HG03196 (cell line): ENCODE measurements at regions not wholly inside any gene's neighbourhood (a gene's known extent, or its start where the extent isn't known, plus 50 kb on each side); places are given as distances from the start of the nearest gene placed in this dataset.

Experiments used
- ATAC-seq: cut with Tn5 transposase; IDR thresholded peaks from one replicate; pipeline ENCODE4 v1.9.1; 2021; ENCODE audit not compliant: unreplicated experiment

DNA sequence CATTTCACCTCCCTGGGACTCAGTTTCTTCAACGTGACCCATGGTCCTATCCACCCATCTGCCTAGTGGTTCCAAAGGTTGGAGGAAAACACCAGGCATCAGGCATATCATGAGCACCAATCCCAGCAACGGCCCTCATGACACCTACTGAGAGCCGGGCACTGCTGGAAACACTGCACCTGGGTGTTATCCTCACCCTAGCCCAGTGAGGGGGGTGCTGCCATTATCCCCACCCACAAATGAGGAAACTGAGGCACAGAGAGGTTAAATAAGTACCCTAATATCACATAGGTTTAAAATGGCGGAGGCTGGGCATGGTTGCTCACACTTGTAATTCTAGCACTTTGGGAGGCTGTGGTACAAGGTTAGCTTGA, 206.9 kb downstream of the MATN1 start:
- ATAC-seq: no peak

DNA sequence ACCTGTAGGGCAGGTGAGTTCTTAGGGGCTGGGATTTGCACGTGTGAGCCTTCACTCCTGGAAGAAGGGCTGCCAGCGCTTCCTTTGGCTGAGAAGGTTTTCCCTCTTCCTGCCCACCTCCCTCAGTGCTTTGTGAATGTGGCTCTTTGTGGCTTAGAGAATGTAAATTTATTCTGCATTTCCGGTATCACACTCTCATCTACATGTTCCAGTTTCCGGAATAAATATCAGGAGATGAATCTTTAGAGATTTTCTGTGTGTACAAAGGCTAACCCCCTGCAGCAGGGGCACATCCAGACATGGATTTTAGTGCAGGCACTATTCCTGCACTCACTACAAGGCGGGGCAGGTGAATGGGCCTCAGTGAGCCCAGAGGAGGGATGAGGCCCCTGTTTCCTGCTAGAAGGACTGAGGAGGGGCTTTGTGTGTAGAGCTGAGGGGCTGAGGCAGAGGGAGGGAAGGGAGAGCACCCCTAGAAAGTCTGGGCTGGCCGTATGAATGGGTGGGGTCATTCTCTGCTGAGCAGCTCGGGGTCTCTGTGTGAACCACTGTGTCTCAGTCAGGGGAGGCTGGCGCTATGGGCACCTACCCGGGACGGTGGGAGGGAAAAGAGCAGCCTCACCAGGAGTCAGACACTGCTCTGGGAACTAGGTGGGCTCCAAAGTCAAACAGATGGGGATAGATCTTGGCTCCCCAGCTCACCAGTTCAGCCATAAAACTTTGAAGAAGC, 207.5 kb downstream of the MATN1 start:
- ATAC-seq: no peak

DNA sequence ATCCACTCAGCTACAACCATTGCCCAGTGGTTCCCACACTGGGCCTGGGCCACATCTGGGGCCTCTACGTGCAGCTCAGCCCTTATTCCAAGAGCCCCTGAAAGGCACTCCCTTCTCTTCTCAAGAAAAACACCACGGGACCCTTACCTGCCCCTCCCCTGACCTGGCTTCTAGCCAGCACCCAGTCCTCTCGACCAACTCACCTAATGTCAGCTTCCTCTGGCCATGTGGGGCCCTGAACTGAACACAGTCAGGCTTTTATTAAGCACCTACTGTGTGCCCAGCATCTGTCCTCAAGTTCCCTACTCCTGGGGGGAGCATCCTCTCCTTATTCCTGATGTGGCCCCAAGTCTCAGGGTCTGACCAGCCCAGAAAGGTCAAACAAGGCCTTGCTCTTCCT, 208.4 kb downstream of the MATN1 start:
- no peak for ATAC-seq

DNA sequence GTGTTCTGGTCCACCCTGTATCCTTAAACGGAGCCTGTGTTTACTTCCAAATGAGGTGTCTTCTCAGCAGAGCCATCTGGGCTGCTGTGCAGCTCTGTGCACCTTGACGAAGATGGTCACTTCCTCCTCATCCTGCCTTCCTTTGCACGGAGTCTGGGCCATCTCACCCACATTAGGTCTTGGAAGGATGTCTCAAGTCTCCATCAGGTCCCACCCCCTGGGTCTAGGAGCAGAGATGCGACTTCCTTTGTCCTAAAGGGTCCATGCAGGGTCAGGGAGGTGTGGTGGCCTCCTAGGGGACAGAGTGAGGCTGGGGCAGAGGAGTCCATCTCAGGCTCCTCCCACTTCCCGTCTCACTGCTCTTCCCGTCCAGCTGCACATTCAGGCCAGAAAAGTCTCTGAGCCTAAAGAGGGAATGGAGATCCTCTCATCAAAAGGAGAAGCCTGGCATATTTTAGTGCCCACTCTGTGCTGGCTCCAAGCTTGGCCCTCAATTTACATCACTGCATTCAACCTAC, 209.2 kb downstream of the MATN1 start:
- no peak for ATAC-seq

DNA sequence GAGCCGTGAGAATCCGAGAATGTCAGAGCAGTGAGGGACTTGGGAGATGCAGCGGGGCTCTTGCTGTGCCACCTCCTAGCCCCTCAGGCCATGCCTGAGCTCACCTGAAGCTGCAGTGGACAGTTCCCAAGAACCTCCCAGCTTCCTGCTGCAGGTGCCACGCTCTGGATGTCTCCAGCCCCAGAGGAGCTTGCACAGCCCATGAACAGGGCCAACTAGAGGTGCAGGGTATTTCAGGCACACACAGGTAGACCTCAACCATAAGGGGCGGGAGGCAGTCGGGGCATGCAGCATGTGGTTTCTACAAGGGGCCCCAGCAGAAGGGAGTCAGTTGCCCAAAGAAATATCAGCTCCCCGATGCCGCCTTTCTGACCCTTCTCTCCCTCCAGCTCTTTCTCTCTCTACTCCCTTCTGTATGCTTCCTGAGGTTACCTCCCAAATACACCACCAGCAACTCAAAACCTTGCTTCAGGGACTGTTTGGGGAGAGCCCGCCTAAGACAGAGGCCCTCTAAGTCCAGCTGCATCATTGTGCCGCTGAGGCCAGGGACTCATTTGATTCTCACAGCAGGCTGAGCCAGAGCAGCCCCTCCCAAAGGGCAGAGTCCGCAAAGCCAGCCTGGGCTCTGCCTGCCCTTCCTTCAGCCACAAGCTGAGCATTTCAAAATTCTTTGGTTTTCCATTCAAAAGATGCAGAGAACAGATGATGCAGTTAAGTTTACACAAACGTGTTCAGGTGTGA, 209.8 kb downstream of the MATN1 start:
- no peak for ATAC-seq

DNA sequence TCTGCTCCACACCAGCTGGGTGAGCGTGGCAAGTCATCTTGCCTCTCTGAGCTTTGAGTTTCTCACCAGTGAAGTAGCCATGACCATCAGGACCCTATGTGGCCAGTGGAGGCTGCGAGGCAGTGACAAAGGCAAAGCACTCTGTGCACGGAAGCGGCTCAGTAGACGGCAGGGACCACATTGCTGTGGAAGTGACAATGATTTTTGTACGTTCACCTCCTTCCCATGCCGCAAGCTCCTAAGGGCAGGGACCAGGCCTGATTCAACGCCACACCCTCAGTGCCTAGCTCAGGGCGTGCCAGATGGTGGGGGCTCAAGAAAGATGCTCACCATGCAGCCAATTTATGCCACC, 210.5 kb downstream of the MATN1 start:
- ATAC-seq: no peak

DNA sequence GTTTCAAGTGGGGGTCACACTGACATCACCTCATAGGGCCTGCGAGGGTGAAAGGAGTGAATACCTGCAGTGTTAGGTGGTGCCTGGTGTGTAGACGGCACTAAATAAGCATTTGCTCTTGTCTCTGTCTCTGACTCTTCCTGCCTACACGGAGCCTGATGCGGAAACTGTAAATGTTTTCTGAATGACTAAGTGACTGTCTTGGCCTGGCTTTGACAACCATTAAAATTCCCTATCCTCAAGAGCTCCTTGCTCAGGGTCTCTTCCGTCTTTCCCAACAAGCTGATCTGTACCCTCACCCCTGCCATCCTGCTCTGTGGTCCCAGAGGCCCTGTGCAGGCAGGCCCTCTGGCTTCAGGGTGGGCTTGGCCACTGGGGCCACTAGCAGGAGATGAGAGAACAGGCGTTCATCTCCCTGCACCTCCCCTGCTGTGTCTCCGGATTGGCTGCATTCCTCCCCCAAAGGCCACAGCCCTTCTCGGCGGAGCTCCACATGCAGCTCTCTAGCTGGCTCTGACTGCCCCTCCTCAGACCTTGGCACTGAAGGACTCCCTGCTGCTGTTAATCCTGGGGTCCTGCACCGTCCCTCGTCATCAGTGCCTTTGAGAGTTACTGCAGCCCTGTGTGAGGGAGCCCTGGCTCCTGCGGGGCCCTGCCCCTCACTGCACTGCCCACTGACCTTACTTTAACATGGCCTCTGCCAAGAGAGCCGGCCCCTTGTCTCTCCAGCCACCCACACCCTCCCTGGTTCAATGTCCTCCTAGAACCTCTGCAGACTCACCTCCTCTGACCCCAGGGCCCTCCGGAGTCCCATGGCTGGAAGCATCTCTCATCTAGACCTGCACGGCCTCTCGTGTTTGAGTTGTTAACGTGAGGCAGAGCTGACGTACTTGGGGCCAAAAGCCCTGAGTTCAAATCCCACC, 211.1 kb downstream of the MATN1 start:
- no peak for ATAC-seq

DNA sequence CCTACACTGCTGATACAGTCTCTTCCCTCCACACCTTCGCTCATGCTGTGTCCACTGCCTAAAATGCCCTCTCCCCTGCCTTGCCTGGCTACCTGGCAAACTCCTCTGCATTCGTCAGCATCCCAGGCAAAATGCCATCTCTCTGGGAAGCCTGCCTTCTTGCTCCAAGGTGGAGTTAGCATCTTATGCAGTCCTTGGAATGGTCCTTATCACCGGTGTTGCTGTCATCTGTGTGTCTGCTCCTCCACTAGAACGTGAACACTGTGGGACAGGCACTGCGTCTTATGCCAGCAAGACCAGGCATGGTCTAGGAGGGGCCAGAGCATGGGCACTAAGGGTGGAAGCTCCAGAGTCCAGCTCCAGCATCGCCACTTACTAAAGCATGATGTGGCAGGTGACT, 211.8 kb downstream of the MATN1 start:
- no peak for ATAC-seq

DNA sequence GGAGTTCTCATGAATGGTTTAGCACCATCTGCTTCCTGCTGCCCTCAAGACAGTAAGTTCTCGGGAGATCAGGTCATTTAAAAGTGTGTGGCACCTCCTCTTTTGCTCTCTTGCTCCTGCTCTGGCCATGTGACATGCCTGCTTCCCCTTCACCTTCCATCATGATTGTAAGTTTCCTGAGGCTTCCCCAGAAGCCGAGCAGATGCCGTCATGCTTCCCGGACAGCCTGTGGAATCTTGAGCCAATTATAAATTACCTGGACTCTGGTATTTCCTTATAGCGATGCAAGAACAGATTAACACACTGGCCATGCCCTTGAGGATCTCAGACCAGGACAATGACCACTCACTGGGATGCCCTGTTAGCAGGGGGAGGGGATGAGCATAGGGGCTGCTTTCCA, 212.3 kb downstream of the MATN1 start:
- no peak for ATAC-seq

DNA sequence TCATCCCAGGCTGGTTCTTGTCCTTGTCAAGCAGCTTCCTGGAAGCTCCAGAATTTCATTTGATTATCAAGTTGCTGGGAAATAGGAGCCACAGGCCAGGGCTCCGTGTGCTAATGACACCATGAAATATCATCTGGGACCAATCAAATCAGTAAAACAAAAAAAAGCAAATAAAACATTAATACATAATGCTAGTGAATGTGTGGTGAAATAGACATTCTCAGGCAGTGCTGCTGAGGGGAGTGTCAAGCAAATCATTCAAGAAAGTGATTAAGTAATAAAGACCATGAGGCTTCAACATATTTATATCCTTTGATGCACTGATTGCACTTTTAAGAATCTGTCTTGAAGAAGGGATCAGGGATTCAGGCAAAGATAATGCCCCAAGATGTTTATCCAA, 213.7 kb downstream of the MATN1 start:
- ATAC-seq: no peak

DNA sequence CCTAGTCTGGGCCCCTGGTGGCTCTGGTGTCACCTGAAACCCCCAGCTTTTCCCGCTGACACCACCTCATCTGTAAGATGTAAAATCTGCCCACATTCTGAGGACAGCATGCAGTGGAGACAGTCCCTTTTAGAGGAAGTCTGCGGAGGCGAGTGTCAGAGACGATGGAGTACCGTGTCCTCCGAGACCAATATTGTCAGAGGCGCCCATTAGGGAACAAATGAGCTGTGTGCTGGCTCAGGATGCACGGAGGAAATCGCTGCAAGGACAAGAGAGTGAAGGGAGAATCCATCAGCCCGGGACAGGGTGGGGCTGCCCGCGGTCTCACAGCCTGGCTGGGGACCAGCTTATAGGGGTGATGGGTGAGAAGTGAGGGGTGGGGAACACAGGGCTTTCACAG, 214.8 kb downstream of the MATN1 start:
- no peak for ATAC-seq

DNA sequence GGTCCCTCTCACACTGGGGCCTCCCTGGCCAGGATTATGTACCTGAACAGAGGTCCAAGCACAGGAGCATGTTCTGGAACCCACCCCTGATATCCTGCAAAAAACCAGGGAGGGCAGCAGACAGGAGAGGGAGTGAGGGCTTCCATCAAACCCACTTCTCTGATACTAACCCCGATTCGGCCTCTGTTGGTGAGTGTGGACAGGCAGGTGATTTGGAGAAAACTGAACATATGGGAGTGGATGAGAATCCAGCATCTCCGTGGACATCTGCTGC, 215.3 kb downstream of the MATN1 start:
- no peak for ATAC-seq

DNA sequence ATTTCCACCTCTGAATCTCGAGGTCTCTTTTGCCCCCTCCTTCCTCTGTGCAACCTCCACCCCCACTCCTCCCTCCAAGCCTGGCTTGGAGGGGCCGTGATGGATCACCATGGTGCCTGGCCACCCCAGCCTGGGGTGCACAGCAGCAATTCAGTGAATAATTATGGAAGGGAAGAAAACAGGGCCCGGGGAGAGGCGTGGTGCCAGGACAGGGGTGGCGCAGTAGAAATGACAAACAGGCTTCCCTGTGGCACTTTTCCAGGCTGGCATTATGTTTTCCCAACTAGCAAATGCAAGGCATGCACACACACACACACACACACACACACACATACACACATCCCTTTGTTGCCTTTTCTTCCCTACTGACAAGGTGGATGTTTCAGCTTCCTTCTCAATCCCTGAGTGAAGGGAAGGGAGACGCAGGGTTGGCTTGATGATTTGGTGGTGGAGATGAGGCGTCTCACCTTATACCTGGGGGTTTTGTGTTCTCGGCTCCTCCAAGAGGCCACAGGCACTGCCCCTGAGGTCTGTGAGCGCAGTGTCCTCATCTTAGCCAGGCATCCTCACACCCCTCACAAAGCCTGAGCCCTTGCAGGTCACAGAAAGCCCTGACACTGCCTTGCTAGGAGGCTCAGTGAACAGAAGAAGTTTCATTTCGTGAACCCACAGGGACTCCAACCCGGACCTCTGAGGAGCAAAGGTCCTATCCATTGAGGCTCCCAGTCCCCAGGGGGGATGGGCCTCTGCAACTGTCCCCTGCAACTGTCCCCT, 215.8 kb downstream of the MATN1 start:
- no peak for ATAC-seq

DNA sequence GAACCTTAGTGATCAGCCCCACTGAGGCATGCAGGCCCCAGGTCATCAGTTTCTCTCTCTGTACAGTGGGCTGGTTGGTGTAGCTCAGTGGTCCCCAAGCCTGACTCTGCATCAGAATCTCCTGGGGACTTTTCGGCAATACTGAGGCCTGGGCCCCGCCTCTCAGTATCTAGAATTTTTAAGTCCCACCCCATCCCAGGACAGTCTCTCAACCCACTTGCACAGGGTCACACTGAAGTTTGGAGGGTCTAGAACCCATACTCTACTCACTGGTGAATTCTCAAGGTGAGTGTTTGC, 216.4 kb downstream of the MATN1 start:
- no peak for ATAC-seq

DNA sequence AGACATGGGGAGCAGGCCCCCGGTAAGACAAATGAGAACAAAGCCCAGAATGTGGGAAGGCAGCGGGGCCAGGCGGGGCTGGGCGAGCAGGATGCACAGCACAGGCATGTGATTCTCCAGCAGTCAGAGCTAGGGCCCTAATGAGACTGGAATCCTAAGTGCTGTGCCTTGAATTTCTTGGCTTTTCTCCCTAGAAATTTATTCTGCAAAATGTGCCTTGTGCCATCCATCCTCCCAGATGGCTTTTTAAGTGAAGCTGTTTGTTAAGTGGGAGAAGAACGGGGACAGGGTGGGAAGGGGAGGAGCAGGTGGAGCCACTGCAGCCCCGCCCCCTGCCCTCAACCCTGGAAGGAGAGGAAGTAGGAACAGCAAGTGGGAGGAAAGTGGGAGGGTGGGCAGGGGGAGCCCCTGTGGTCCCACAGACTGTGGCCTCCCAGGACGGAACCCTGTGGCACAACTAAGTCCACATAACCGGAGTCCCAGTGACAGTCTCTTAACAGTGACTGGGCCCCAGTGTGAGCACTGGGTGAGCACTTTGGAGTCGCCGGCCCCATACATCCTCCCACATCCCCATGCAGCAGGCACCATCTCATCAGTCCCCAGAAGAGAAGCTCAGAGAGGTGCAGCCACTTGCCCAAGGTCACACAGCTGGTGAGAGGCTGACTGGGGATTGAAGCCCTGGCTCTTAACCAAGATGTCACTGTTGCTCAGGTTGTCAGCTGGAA, 216.9 kb downstream of the MATN1 start:
- no peak for ATAC-seq

DNA sequence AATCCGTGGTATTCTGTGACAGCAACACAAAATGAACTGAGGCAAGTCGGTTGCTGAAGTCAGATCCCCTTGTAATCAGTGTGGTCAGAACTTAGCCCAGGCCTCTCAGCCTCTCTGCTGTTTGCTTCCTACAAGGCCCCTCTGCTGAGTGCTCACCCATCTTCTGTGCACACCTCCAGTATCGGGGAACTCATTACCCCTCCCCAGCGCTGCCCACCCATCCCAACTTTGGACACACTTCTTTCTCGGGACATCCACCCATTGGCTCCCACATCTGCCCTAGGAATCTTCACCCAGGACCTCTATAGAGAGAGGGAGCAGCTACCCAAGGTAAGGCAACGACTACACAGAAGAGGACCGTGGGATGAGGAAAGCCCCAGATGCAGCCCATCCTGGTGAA, 217.5 kb downstream of the MATN1 start:
- no peak for ATAC-seq

DNA sequence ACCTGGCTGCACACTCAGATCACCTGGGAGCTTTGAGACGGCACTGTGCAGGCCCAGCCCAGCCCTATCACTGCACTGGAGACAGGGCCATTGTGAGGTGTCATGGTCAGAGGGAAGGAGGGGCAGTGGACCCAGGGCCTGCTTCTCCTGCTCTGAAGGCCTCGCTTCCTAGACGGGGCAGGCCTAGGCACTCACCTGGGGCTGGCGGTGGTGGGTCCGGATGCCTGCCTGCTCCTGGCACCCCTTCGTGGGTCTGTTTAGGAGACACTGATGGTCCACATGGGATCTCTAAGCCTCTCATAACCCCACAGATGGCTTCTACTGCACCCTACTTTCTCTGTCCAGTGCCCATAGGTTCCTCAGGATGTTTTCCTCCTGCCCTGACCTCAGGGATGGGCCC, 230.9 kb downstream of the MATN1 start:
- ATAC-seq: no peak

DNA sequence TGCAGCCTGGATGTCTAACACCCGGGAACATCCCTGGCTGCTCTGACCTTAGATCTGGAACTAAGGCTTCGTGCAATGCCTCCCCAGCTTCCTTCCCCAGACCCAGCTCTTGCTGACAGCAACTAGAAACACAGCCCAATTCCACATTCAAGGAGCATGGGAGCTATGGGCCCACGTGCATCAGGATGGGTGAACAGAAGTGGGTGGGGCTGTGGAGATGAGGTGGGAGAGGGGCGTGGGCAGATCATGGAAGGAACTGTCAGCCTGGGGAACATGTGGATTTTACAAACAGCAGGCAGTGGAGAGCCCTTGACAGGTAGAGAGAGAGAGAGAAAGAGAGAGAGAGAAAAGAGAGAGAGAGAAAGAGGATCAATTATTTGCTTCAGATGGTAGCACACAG, 231.6 kb downstream of the MATN1 start:
- no peak for ATAC-seq

DNA sequence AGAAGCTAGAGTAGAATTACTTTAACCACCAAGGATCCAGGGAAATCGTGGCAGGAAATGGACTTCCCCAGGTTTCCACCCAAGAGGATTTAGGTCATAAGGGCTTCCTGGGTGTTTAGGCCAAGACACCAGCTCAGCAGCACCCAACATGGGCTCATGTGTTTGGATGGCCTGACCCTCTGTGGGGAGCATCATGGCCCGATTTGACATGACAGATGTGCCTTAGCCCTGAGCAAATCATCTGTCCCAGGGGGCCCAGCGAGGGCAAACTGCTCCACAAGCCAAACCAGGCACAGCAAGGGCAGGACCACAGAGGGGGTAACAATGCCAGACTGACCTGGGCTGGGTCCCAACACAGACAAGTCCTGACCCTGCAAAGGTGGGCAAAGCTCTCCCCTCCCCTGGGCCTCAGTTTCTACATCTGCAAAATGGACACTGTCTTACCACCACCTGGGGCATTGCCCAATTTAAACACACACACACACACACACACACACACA, 232.8 kb downstream of the MATN1 start:
- no peak for ATAC-seq

DNA sequence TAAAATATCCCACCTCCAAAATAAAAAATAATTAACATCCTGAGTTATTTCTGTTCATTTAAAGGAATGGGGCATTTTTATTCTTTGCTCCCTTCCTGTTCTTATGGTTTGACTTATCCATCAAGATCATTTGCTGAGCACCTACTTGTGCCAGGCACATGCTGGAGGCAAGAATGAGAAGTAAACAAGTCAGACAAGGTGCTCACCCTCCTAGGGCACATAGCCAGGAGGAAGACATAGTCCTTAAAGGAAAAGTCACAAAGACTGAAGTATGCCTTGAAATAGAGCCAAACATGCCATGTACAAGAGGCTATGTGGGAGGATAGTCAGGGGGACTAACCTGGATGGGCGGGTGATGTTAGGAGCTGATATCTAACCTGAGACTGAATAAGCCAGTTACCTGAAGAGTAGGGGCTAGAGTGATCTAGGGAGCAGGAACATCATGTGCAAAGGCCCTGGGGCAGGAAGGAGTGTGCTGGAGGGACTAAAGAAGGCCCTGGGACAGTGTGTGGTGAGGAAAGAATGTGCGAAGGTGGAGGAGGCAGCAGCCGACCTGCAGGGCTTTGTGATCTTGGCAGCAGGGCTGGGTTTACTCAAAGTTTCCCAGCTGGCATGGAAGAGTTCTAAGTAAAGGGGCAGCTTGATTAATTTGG, 233.5 kb downstream of the MATN1 start:
- ATAC-seq: no peak
